RWPE2 (cell line): ENCODE measurements at regions not wholly inside any gene's neighbourhood (a gene's known extent, or its start where the extent isn't known, plus 50 kb on each side); places are given as distances from the start of the nearest gene placed in this dataset.

Experiments
- ATAC-seq: fragments of 200-7000 bp; cut with Tn5 transposase; 3 replicates; pipeline ENCODE4 v1.9.1; 2021; ENCODE audit warnings: low read depth
- DNase-seq: peaks from one replicate; pipeline ENCODE4 v3.0.0-alpha.2; 2020; ENCODE audit warnings: low spot score
- H3K27ac ChIP-seq: fragments of 450-650 bp; 2 replicates; pipeline ENCODE4 v1.5.1; 2017; ENCODE audit warnings: mild to moderate bottlenecking; ENCODE audit not compliant: poor library complexity, severe bottlenecking
- H3K27me3 ChIP-seq: fragments of 250-450 bp; sonication (Bioruptor Pico); 2 replicates; pipeline ENCODE4 v1.5.1; 2021; ENCODE audit warnings: mild to moderate bottlenecking, moderate library complexity; ENCODE audit not compliant: insufficient read depth, poor library complexity, severe bottlenecking
- H3K36me3 ChIP-seq: fragments of 250-450 bp; sonication (Bioruptor Pico); 2 replicates; pipeline ENCODE4 v1.5.1; 2020; ENCODE audit warnings: low read depth, mild to moderate bottlenecking, moderate library complexity
- H3K4me1 ChIP-seq: fragments of 250-450 bp; sonication (Bioruptor Pico); 2 replicates; pipeline ENCODE4 v1.5.1; 2021; ENCODE audit warnings: mild to moderate bottlenecking, moderate library complexity; ENCODE audit not compliant: insufficient read depth, poor library complexity, severe bottlenecking
- H3K4me3 ChIP-seq: fragments of 250-450 bp; sonication (Bioruptor Pico); 2 replicates; pipeline ENCODE4 v1.5.1; 2021; ENCODE audit warnings: mild to moderate bottlenecking, moderate library complexity; ENCODE audit not compliant: severe bottlenecking
- H3K9me3 ChIP-seq: fragments of 250-450 bp; sonication (Bioruptor Pico); 2 replicates; pipeline ENCODE4 v1.5.1; 2021; ENCODE audit warnings: mild to moderate bottlenecking, moderate library complexity; ENCODE audit not compliant: severe bottlenecking
- CTCF ChIP-seq: fragments of 450-650 bp; IDR thresholded peaks from one replicate; pipeline ENCODE4 v1.5.1; 2017; ENCODE audit warnings: mild to moderate bottlenecking, moderate library complexity; ENCODE audit not compliant: poor library complexity, severe bottlenecking

- H3K4me3 ChIP-seq: no peak overlapping the region
- DNase-seq (no peak), ATAC-seq (no peak)
- no peaks in the 10 kb centered on the region for H3K36me3 ChIP-seq
- H3K27me3 ChIP-seq: no peaks in the 10 kb centered on the region
- H3K27ac ChIP-seq: no peak overlapping the region
- H3K4me1 ChIP-seq: no peaks in the 10 kb centered on the region
- no peaks in the 10 kb centered on the region for H3K9me3 ChIP-seq
- TF ChIP-seq CTCF: no peak
Measured at GRCh38 chr13:37368501-37368900, 230.1 kb downstream of the POSTN start.

- Histone ChIP-seq H3K36me3 (no peaks in the 10 kb centered on the region), H3K4me1 (peaks cover 8% of the 10 kb centered on the region), H3K27me3 (no peaks in the 10 kb centered on the region), H3K9me3 (no peaks in the 10 kb centered on the region), H3K27ac (no peak overlapping the region), H3K4me3 (no peak overlapping the region)
- no peak for DNase-seq
- no peak for TF ChIP-seq CTCF
- no peak for ATAC-seq
Measured at GRCh38 chr13:37366044-37366770, 232.4 kb downstream of the POSTN start.

- Histone ChIP-seq H3K27ac (no peak overlapping the region), H3K9me3 (no peaks in the 10 kb centered on the region), H3K27me3 (no peaks in the 10 kb centered on the region), H3K4me3 (no peak overlapping the region), H3K36me3 (no peaks in the 10 kb centered on the region), H3K4me1 (peaks cover 15% of the 10 kb centered on the region)
- TF ChIP-seq CTCF: no peak
- DNase-seq (no peak), ATAC-seq (no peak)
Measured at GRCh38 chr13:37365496-37365895, 233.1 kb downstream of the POSTN start.

GRCh38 chr13:37364956-37365355 is 233.6 kb downstream of the POSTN start:
- Histone ChIP-seq H3K27ac (no peak overlapping the region), H3K4me3 (no peak overlapping the region), H3K36me3 (no peaks in the 10 kb centered on the region), H3K27me3 (no peaks in the 10 kb centered on the region), H3K4me1 (peaks cover 20% of the 10 kb centered on the region), H3K9me3 (no peaks in the 10 kb centered on the region)
- no peak for TF ChIP-seq CTCF
- ATAC-seq (no peak), DNase-seq (no peak)

- H3K27ac ChIP-seq: no peak overlapping the region
- no peak for ATAC-seq
- H3K4me1 ChIP-seq: peaks cover 25% of the 10 kb centered on the region
- H3K9me3 ChIP-seq: no peaks in the 10 kb centered on the region
- DNase-seq: no peak
- H3K4me3 ChIP-seq: no peak overlapping the region
- H3K27me3 ChIP-seq: no peaks in the 10 kb centered on the region
- H3K36me3 ChIP-seq: no peaks in the 10 kb centered on the region
- TF ChIP-seq CTCF: no peak
Measured at GRCh38 chr13:37364007-37364406, 234.6 kb downstream of the POSTN start.
